ENCODE measurements at regions not wholly inside any gene's neighbourhood (a gene's known extent, or its start where the extent isn't known, plus 50 kb on each side); places are given as distances from the start of the nearest gene placed in this dataset.
"Not testable (repeated sequence)": the region's sequence is repeated elsewhere in the genome, so short reads cannot be mapped to it uniquely, and the experiment has no call there.

DNA sequence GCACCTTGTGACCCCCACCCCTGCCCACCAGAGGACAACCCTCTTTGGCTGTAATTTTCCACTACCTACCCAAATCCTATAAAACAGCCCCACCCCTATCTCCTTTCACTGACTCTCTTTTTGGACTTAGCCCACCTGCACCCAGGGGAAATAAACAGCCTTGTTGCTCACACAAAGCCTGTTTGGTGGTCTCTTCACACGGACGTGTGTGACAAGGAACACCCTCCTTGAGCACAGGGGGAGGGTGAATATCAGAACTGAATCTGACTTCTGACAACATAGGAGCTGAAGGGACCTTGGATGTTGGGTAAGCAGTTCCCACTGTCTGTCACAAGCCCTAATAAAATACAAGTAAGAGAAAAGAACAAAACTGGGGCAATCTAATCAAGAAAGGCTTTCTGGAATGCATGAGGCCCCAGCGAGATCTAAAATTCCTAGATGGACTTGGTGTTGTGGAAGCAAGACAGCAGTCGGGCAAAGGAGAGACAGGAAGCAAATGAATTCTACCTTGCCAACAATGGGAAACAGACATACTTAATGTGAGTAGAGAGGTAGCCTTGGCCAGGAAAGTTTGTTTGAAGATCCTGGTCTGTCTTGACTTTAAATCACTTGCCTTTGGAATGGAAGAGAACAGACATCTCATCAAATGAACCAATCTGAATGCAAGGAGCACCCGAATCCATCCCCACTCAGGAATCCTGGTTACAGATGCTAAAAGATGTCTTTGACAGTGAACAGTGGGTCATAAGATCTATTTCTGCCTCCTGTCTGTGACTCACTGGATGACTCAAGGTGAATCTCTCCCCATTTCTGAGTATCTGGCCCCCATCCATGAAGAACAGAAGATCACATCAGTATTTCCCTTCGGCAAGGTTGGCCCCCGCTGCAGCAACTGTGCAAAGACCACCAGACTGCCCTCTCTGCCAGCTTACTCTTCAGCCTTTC is 53.3 kb downstream of the OLFML3 start:
- no peak for DNase-seq

DNA sequence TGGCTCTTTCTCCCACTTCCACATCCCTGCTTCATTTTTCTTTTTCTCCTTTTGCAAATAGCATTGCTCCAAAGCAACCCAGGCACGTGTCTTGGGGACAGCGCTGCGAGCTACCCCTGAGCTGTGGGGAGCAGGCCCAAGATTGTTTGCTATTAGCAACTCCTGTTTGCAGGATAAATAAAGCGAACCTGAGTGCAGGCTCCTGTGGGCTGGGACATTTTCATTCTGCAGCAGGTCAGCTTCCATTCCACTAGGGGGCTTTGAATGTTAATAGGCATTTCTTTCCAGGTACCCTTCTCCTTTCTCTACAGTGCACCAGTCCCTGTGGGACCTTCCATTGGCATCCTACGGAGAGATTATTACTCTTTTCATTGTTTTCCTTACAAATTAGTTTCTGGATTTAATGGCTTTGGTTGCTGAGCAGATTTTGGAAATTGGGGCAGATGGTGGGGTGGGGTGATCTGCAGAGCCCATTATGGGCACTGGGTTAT is 54.0 kb downstream of the OLFML3 start:
- peak in 1 of 2 donors; percentile 3 for DNase-seq

DNA sequence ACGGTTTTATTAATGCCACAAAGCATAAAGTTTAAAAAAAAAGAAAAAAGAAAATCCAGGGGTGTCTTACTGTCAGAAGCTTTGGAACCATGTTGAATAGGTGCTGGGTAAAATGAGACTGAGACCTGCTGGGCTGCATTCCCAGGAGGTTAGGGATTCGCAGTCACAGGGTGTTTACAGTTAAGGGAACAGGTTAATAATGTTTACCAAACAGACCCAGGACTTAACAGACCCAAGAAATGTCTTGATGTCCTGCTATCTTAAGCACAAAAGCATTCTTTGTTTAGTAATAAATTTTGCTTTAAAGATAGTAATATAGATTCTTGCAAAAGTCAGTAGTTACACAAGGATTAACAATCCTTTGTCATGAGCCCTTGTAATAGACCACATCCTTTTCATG is 54.7 kb downstream of the OLFML3 start:
- DNase-seq = no peak

DNA sequence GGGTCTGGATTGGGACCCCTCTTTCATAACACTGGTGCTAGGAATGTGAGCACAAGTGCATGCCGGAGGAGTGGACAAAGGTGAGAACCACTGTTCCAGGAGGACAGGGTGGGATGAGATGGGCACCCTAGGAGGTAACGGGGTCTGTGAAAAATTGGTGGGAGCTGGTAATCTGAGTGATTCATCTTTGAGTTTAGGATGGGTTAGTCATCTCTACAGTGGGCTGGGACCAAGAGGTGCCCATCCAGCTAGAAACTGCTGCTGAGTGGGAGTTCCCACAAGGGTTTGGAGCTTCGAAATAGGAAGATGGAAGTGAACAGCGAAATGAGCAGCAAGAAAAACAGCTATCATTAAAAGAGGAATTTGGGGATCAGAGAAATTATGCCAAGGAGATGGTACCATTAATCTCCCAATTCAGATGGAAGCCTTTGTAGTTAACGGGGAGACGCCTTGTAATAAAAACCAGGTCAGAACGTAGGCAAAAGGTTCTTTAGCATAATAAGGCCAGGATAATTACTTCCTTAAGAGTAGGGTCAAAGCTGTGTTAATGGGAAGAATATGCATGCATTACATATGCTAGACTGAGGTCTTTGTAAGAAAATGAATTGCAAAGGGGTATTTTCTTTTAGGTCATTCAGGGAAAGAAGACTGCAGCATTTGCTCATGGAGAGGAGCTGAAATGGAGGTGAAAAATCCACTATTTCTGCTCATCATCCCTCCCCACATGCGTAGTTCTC is 55.5 kb downstream of the OLFML3 start:
- DNase-seq = no peak

DNA sequence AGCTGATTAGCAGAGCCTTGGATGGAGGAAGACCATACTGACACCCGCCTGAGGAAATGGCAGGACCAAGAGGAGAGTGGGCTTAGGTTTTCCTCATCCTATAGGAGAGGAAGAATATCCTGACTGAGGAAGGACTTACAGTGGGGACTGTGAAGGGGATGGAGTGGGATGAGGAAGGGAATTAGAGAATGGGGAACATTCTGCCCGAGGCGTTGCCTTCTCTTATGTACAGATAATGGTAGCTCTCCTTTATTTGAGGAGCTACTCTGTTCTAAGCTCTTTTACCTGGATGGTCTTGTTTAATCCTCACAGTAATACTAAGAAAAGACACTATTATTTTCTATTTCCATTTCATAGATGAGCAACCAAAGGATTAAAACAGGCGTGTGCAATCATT is 56.0 kb downstream of the OLFML3 start:
- DNase-seq = no peak

DNA sequence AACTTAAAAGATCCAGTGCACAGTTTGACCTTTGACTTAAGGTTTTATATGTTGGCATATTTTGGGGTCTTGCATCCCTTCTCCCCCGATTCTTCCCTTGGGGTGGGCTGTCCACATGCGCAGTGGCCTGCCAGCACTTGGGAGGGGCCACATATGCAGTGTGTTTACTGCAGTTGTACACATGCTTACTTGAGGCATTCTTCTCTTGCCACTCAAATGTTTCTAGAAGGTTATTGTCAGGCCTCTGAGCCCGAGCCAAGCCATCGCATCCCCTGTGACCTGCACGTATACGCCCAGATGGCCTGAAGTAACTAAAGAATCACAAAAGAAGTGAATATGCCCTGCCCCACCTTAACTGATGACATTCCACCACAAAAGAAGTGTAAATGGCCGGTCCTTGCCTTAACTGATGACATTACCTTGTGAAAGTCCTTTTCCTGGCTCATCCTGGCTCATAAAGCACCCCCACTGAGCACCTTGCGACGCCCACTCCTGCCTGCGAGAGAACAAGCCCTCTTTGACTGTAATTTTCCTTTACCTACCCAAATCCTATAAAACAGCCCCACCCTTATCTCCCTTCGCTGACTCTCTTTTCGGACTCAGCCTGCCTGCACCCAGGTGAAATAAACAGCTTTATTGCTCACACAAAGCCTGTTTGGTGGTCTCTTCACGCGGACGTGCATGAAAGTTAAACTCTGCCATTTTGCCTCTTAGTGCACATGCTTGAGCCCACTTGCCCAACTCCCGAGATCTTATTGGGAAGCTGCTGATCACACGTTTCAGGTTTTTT is 57.8 kb downstream of the OLFML3 start:
- not testable (repeated sequence) for DNase-seq

DNA sequence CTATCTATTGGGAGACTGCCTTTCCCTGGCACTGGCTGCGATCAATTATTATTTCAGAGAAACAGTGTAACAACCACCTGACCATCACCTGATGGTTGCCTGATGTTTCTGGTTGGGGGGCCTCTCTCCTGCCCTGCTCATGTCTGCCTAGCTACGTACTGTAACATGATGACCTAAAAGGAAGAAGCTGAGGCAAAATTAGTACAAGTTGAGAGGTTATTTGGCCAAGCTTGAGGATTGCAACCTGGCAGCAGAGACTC is 58.3 kb downstream of the OLFML3 start:
- DNase-seq = no peak

DNA sequence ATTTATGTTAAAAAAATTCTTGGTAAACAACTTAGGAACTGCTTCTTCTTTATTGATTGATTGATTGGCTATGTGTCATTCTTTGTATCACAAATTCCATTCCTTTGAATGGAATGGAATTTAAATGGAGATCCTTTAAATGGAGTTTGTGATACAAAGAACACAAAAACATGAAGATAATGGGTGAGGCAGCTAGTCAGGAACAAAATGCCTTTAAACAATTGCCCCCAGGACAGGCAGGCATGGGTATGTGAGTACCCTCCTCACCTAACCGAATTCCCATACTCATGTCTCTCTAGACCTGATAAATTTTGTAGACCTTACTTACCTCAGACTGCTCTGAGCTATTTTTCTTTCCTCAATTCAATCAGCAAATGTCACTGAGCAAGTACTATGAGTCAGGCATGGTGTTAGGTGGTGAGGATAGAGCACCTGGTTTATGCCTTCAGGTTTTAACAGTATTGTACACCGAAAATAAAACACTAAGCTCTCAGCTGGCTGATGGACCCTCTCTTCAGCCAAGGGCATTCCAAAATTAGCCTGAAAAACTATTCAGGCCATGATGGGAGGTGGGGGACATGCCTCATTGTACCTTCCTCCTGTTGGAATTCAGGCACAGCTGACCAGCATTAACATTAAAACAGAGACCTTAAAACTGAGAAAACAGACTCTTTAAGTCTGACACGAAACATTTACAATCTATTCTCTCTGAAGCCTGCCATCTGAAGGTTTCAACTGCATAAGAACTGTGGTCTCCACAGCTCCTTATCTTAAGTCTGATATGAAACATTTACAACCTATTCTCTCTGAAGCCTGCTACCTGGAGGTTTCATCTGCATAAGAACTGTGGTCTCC is 58.9 kb downstream of the OLFML3 start:
- no peak for DNase-seq

Measured in CD4-positive, alpha-beta T cell treated with Interferon alpha-2 for 1 hour (primary cell).